Coronary artery (tissue), 2 donors: ENCODE measurements at regions not wholly inside any gene's neighbourhood (a gene's known extent, or its start where the extent isn't known, plus 50 kb on each side); places are given as distances from the start of the nearest gene placed in this dataset.

Source experiments
- DNase-seq: peaks from one replicate; pipeline ENCODE4 v3.0.0-alpha.2; 2017; ENCODE audit warnings: low spot score
- H3K27ac ChIP-seq, 2 donors: fragments of 200-600 bp; sonication (generic); one replicate each; pipeline ENCODE4 v1.5.1; 2016 to 2019
- H3K4me3 ChIP-seq: fragments of 200-600 bp; sonication (generic); 2 replicates; pipeline ENCODE4 v1.5.1; 2016; ENCODE audit warnings: mild to moderate bottlenecking, moderate library complexity
- CTCF ChIP-seq: fragments of 200-600 bp; sonication (generic); IDR thresholded peaks from one replicate; pipeline ENCODE4 v1.5.1; 2019; ENCODE audit warnings: antibody characterized with exemption

- no peak overlapping the region for H3K4me3 ChIP-seq
- no peak overlapping the region for H3K27ac ChIP-seq
- DNase-seq: no peak
- TF ChIP-seq CTCF: no peak
These were observed 305.4 kb upstream of the KIF2A start for GRCh38 chr5:62000646-62001045.

GRCh38 chr5:62001640-62002039 lies 304.4 kb upstream of the KIF2A start:
- no peak for TF ChIP-seq CTCF
- DNase-seq: no peak
- Histone ChIP-seq H3K4me3 (no peak overlapping the region), H3K27ac (no peak overlapping the region)

GRCh38 chr5:62002436-62002835 lies 303.6 kb upstream of the KIF2A start:
- Histone ChIP-seq H3K4me3 (no peak overlapping the region), H3K27ac (no peak overlapping the region)
- DNase-seq: no peak
- TF ChIP-seq CTCF: no peak

GRCh38 chr5:62005551-62005950 lies 300.5 kb upstream of the KIF2A start:
- Histone ChIP-seq H3K27ac (no peak overlapping the region), H3K4me3 (no peak overlapping the region)
- no peak for TF ChIP-seq CTCF
- no peak for DNase-seq

GRCh38 chr5:62007457-62007856 lies 298.5 kb upstream of the KIF2A start:
- Histone ChIP-seq H3K27ac (no peak overlapping the region), H3K4me3 (no peak overlapping the region)
- TF ChIP-seq CTCF: no peak
- no peak for DNase-seq

- no peak for DNase-seq
- no peak for TF ChIP-seq CTCF
- H3K4me3 ChIP-seq: no peak overlapping the region
These were observed 294.8 kb upstream of the KIF2A start for GRCh38 chr5:62011089-62011664.

GRCh38 chr5:62017092-62017491 lies 288.9 kb upstream of the KIF2A start:
- no peak for DNase-seq
- H3K27ac ChIP-seq: no peak overlapping the region
- no peak overlapping the region for H3K4me3 ChIP-seq
- no peak for TF ChIP-seq CTCF

More at GRCh38 chr5:62011089-62011664, 294.8 kb upstream of the KIF2A start:
- H3K27ac ChIP-seq: no peak overlapping the region
